Skeletal muscle satellite cell (primary cell): ENCODE measurements at regions not wholly inside any gene's neighbourhood (a gene's known extent, or its start where the extent isn't known, plus 50 kb on each side); places are given as distances from the start of the nearest gene placed in this dataset.

Experiments
- H3K27me3 ChIP-seq: 2 replicates; pipeline ENCODE4 v1.7.0; 2013; ENCODE audit warnings: low read length; ENCODE audit not compliant: control insufficient read depth, insufficient read depth
- H3K36me3 ChIP-seq: 2 replicates; pipeline ENCODE4 v1.7.0; 2013; ENCODE audit warnings: mild to moderate bottlenecking, control low read depth, low read length; ENCODE audit not compliant: insufficient read depth
- H3K4me1 ChIP-seq: 2 replicates; pipeline ENCODE4 v1.7.0; 2013; ENCODE audit warnings: low read length; ENCODE audit not compliant: control insufficient read depth, insufficient read depth
- H3K4me2 ChIP-seq: 2 replicates; pipeline ENCODE4 v1.7.0; 2013; ENCODE audit warnings: mild to moderate bottlenecking, low read length
- H3K4me3 ChIP-seq: 2 replicates; pipeline ENCODE4 v1.7.0; 2013; ENCODE audit warnings: low read length
- H3K9ac ChIP-seq: 2 replicates; pipeline ENCODE4 v1.7.0; 2013; ENCODE audit warnings: mild to moderate bottlenecking, low read depth, low read length, moderate library complexity
- H3K9me3 ChIP-seq: replicated peaks from 2 replicates; pipeline ENCODE4 v1.7.0; 2013; ENCODE audit warnings: mild to moderate bottlenecking, control low read depth, low read length

DNA sequence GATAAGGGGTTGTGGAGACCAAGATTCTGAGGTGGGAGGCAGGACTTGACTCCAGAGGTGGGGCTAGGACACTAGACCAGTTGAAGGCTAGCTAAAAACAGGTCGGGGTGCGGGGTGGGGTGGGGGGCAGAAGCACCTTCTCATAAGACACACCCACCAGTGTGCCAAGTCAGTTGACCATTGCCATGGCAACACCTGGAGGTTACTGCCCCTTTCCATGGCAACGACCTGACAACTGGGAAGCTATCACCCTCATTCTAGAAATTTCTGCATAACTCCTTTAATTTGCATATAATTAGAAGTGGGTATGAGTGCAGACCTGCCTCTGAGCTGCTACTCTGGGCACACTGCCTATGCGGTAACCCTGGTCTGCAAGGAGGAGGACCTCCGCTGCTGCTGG, 53.9 kb upstream of the ALOX12 start:
- H3K27me3 ChIP-seq: no peaks in the 10 kb centered on the region
- no peak overlapping the region for H3K4me2 ChIP-seq
- no peak overlapping the region for H3K4me3 ChIP-seq
- peaks cover 16% of the 10 kb centered on the region for H3K4me1 ChIP-seq
- no peaks in the 10 kb centered on the region for H3K9me3 ChIP-seq
- H3K9ac ChIP-seq: no peak overlapping the region
- no peaks in the 10 kb centered on the region for H3K36me3 ChIP-seq

GRCh38 chr17:6943406-6943805, 52.4 kb upstream of the ALOX12 start:
- H3K4me1 ChIP-seq: peaks cover 14% of the 10 kb centered on the region

More at GRCh38 chr17:6943406-6943805, 52.4 kb upstream of the ALOX12 start:
- H3K4me3 ChIP-seq: no peak overlapping the region
- H3K9ac ChIP-seq: no peak overlapping the region
- H3K36me3 ChIP-seq: no peaks in the 10 kb centered on the region
- H3K9me3 ChIP-seq: no peaks in the 10 kb centered on the region
- H3K4me2 ChIP-seq: no peak overlapping the region
- H3K27me3 ChIP-seq: no peaks in the 10 kb centered on the region
